ENCODE measurements at regions not wholly inside any gene's neighbourhood (a gene's known extent, or its start where the extent isn't known, plus 50 kb on each side); places are given as distances from the start of the nearest gene placed in this dataset.

- no peak for TF ChIP-seq CTCF (IDR thresholded peaks at IDR 0.05; ENCODE audit: borderline replicate concordance, insufficient read depth, low read depth, low read length)
- no peak overlapping the region for H3K4me3 ChIP-seq (ENCODE audit: low read depth, low read length)
Measured at GRCh38 chr21:38752051-38752505, 53.7 kb upstream of the ETS2 start.

- H3K4me3 ChIP-seq (ENCODE audit: low read depth, low read length) = no peak overlapping the region
- no peak for TF ChIP-seq CTCF (IDR thresholded peaks at IDR 0.05; ENCODE audit: borderline replicate concordance, insufficient read depth, low read depth, low read length)
Measured at GRCh38 chr21:38753114-38753513, 52.6 kb upstream of the ETS2 start.

- TF ChIP-seq CTCF (IDR thresholded peaks at IDR 0.05; ENCODE audit: borderline replicate concordance, insufficient read depth, low read depth, low read length) = no peak
- H3K4me3 ChIP-seq (ENCODE audit: low read depth, low read length) = no peak overlapping the region
Measured at GRCh38 chr21:38753557-38753971, 52.2 kb upstream of the ETS2 start.
